ENCODE measurements at regions not wholly inside any gene's neighbourhood (a gene's known extent, or its start where the extent isn't known, plus 50 kb on each side); places are given as distances from the start of the nearest gene placed in this dataset.

- 80 to 100% methylated on average over 1 to 2 of the region's 5 CpGs for WGBS, 2 experiments (ENCODE audit: insufficient coverage in 2 of 2)
- Histone ChIP-seq H3K4me1 (ENCODE audit: control insufficient read depth, insufficient read depth, low read length, poor library complexity, severe bottlenecking) (no peaks in the 10 kb centered on the region), H3K27ac (ENCODE audit: low read depth, low read length, severe bottlenecking) (no peak overlapping the region), H3K4me3 (ENCODE audit: extremely low read depth, insufficient read depth, low read length, poor library complexity, severe bottlenecking) (no peak overlapping the region), H3K9me3 (ENCODE audit: control insufficient read depth, low read length) (no peaks in the 10 kb centered on the region), H3K36me3 (ENCODE audit: control insufficient read depth, insufficient read depth, low read length) (no peaks in the 10 kb centered on the region)
These were observed 610.7 kb upstream of the ADGRL3 start for GRCh38 chr4:60589425-60589824.

- no peaks in the 10 kb centered on the region for H3K36me3 ChIP-seq (ENCODE audit: control insufficient read depth, insufficient read depth, low read length)
- H3K27ac ChIP-seq (ENCODE audit: low read depth, low read length, severe bottlenecking): no peak overlapping the region
- H3K9me3 ChIP-seq (ENCODE audit: control insufficient read depth, low read length): no peaks in the 10 kb centered on the region
- H3K4me1 ChIP-seq (ENCODE audit: control insufficient read depth, insufficient read depth, low read length, poor library complexity, severe bottlenecking): no peaks in the 10 kb centered on the region
- H3K4me3 ChIP-seq (ENCODE audit: extremely low read depth, insufficient read depth, low read length, poor library complexity, severe bottlenecking): no peak overlapping the region
These were observed 610.0 kb upstream of the ADGRL3 start for GRCh38 chr4:60590116-60590515.

- Histone ChIP-seq H3K4me3 (ENCODE audit: extremely low read depth, insufficient read depth, low read length, poor library complexity, severe bottlenecking) (no peak overlapping the region), H3K4me1 (ENCODE audit: control insufficient read depth, insufficient read depth, low read length, poor library complexity, severe bottlenecking) (no peaks in the 10 kb centered on the region), H3K9me3 (ENCODE audit: control insufficient read depth, low read length) (no peaks in the 10 kb centered on the region), H3K27ac (ENCODE audit: low read depth, low read length, severe bottlenecking) (no peak overlapping the region), H3K36me3 (ENCODE audit: control insufficient read depth, insufficient read depth, low read length) (no peaks in the 10 kb centered on the region)
- 82% methylated on average over 1 of the region's 2 CpGs; no CpG with 5 or more reads in 1 of the 2 experiments for WGBS, 2 experiments (ENCODE audit: insufficient coverage in 2 of 2)
These were observed 594.3 kb upstream of the ADGRL3 start for GRCh38 chr4:60605646-60606354.

GRCh38 chr4:60611762-60612496 lies 588.2 kb upstream of the ADGRL3 start:
- Histone ChIP-seq H3K4me3 (ENCODE audit: extremely low read depth, insufficient read depth, low read length, poor library complexity, severe bottlenecking) (no peak overlapping the region), H3K9me3 (ENCODE audit: control insufficient read depth, low read length) (no peaks in the 10 kb centered on the region), H3K27ac (ENCODE audit: low read depth, low read length, severe bottlenecking) (no peak overlapping the region), H3K36me3 (ENCODE audit: control insufficient read depth, insufficient read depth, low read length) (no peaks in the 10 kb centered on the region), H3K4me1 (ENCODE audit: control insufficient read depth, insufficient read depth, low read length, poor library complexity, severe bottlenecking) (no peaks in the 10 kb centered on the region)
- WGBS, 2 experiments (ENCODE audit: insufficient coverage in 2 of 2): 86 to 95% methylated on average over 6 to 7 of the region's 9 CpGs

GRCh38 chr4:60617731-60618130 lies 582.4 kb upstream of the ADGRL3 start:
- Histone ChIP-seq H3K9me3 (ENCODE audit: control insufficient read depth, low read length) (no peaks in the 10 kb centered on the region), H3K4me1 (ENCODE audit: control insufficient read depth, insufficient read depth, low read length, poor library complexity, severe bottlenecking) (no peaks in the 10 kb centered on the region), H3K36me3 (ENCODE audit: control insufficient read depth, insufficient read depth, low read length) (no peaks in the 10 kb centered on the region), H3K27ac (ENCODE audit: low read depth, low read length, severe bottlenecking) (no peak overlapping the region), H3K4me3 (ENCODE audit: extremely low read depth, insufficient read depth, low read length, poor library complexity, severe bottlenecking) (no peak overlapping the region)
- WGBS, 2 experiments (ENCODE audit: insufficient coverage in 2 of 2): 83 to 97% methylated on average over 3 of the region's 4 CpGs

GRCh38 chr4:60619531-60620305 lies 580.4 kb upstream of the ADGRL3 start:
- H3K4me1 ChIP-seq (ENCODE audit: control insufficient read depth, insufficient read depth, low read length, poor library complexity, severe bottlenecking): no peaks in the 10 kb centered on the region
- no peaks in the 10 kb centered on the region for H3K36me3 ChIP-seq (ENCODE audit: control insufficient read depth, insufficient read depth, low read length)
- H3K9me3 ChIP-seq (ENCODE audit: control insufficient read depth, low read length): no peaks in the 10 kb centered on the region
- H3K4me3 ChIP-seq (ENCODE audit: extremely low read depth, insufficient read depth, low read length, poor library complexity, severe bottlenecking): no peak overlapping the region
- no peak overlapping the region for H3K27ac ChIP-seq (ENCODE audit: low read depth, low read length, severe bottlenecking)
- WGBS, 2 experiments (ENCODE audit: insufficient coverage in 2 of 2): no CpG with 5 or more reads among the region's 2 CpGs

- H3K4me3 ChIP-seq (ENCODE audit: extremely low read depth, insufficient read depth, low read length, poor library complexity, severe bottlenecking): no peak overlapping the region
- H3K36me3 ChIP-seq (ENCODE audit: control insufficient read depth, insufficient read depth, low read length): no peaks in the 10 kb centered on the region
- peaks cover 3% of the 10 kb centered on the region for H3K9me3 ChIP-seq (ENCODE audit: control insufficient read depth, low read length)
- no peak overlapping the region for H3K27ac ChIP-seq (ENCODE audit: low read depth, low read length, severe bottlenecking)
- no peaks in the 10 kb centered on the region for H3K4me1 ChIP-seq (ENCODE audit: control insufficient read depth, insufficient read depth, low read length, poor library complexity, severe bottlenecking)
- WGBS, 2 experiments (ENCODE audit: insufficient coverage in 2 of 2): 50 to 100% methylated on average over 1 of the region's 2 CpGs
These were observed 562.1 kb upstream of the ADGRL3 start for GRCh38 chr4:60637976-60638375.

- Histone ChIP-seq H3K9me3 (ENCODE audit: control insufficient read depth, low read length) (no peaks in the 10 kb centered on the region), H3K4me1 (ENCODE audit: control insufficient read depth, insufficient read depth, low read length, poor library complexity, severe bottlenecking) (no peaks in the 10 kb centered on the region), H3K27ac (ENCODE audit: low read depth, low read length, severe bottlenecking) (no peak overlapping the region), H3K36me3 (ENCODE audit: control insufficient read depth, insufficient read depth, low read length) (no peaks in the 10 kb centered on the region), H3K4me3 (ENCODE audit: extremely low read depth, insufficient read depth, low read length, poor library complexity, severe bottlenecking) (no peak overlapping the region)
- no CpG with 5 or more reads among the region's 2 CpGs for WGBS, 2 experiments (ENCODE audit: insufficient coverage in 2 of 2)
These were observed 551.4 kb upstream of the ADGRL3 start for GRCh38 chr4:60648774-60649173.

GRCh38 chr4:60652933-60653332 lies 547.2 kb upstream of the ADGRL3 start:
- Histone ChIP-seq H3K36me3 (ENCODE audit: control insufficient read depth, insufficient read depth, low read length) (no peaks in the 10 kb centered on the region), H3K4me3 (ENCODE audit: extremely low read depth, insufficient read depth, low read length, poor library complexity, severe bottlenecking) (no peak overlapping the region), H3K9me3 (ENCODE audit: control insufficient read depth, low read length) (no peaks in the 10 kb centered on the region), H3K4me1 (ENCODE audit: control insufficient read depth, insufficient read depth, low read length, poor library complexity, severe bottlenecking) (no peaks in the 10 kb centered on the region), H3K27ac (ENCODE audit: low read depth, low read length, severe bottlenecking) (no peak overlapping the region)

GRCh38 chr4:60655356-60655755 lies 544.8 kb upstream of the ADGRL3 start:
- H3K36me3 ChIP-seq (ENCODE audit: control insufficient read depth, insufficient read depth, low read length): no peaks in the 10 kb centered on the region
- no peak overlapping the region for H3K4me3 ChIP-seq (ENCODE audit: extremely low read depth, insufficient read depth, low read length, poor library complexity, severe bottlenecking)
- H3K9me3 ChIP-seq (ENCODE audit: control insufficient read depth, low read length): no peaks in the 10 kb centered on the region
- H3K27ac ChIP-seq (ENCODE audit: low read depth, low read length, severe bottlenecking): no peak overlapping the region
- no peaks in the 10 kb centered on the region for H3K4me1 ChIP-seq (ENCODE audit: control insufficient read depth, insufficient read depth, low read length, poor library complexity, severe bottlenecking)

GRCh38 chr4:60656171-60656570 lies 544.0 kb upstream of the ADGRL3 start:
- no CpG with 5 or more reads among the region's 3 CpGs for WGBS, 2 experiments (ENCODE audit: insufficient coverage in 2 of 2)
- H3K9me3 ChIP-seq (ENCODE audit: control insufficient read depth, low read length): no peaks in the 10 kb centered on the region
- no peaks in the 10 kb centered on the region for H3K36me3 ChIP-seq (ENCODE audit: control insufficient read depth, insufficient read depth, low read length)
- H3K4me1 ChIP-seq (ENCODE audit: control insufficient read depth, insufficient read depth, low read length, poor library complexity, severe bottlenecking): no peaks in the 10 kb centered on the region
- H3K27ac ChIP-seq (ENCODE audit: low read depth, low read length, severe bottlenecking): no peak overlapping the region
- no peak overlapping the region for H3K4me3 ChIP-seq (ENCODE audit: extremely low read depth, insufficient read depth, low read length, poor library complexity, severe bottlenecking)

Data from mesodermal cell (in vitro differentiated cells).